Heart left ventricle (tissue), 16 donors: ENCODE measurements at regions not wholly inside any gene's neighbourhood (a gene's known extent, or its start where the extent isn't known, plus 50 kb on each side); places are given as distances from the start of the nearest gene placed in this dataset.

Source experiments
- ATAC-seq, 4 donors: fragments of 200-7000 bp; cut with Tn5 transposase; one replicate each; pipeline ENCODE4 v1.9.1; 2020 to 2022; ENCODE audit warnings: moderate library complexity in 4 of 4, mild to moderate bottlenecking in 3 of 4, moderate number of reproducible peaks in 1 of 4
- DNase-seq, 5 donors: peaks; one replicate each; pipeline ENCODE4 v3.0.0-alpha.2; 2020
- H3K27ac ChIP-seq, 12 donors: fragments of 200-600 bp; sonication (generic) in 4 of 12; one replicate each; pipeline versions ENCODE4 v1.5.0 to v1.8.0; 2016 to 2022; ENCODE audit warnings: mild to moderate bottlenecking in 2 of 12
- H3K27me3 ChIP-seq, 9 donors: fragments of 200-600 bp; sonication (generic) in 2 of 9; one replicate each; pipeline versions ENCODE4 v1.5.1 to v1.8.0; 2016 to 2022; ENCODE audit warnings: mild to moderate bottlenecking in 3 of 9
- H3K36me3 ChIP-seq, 9 donors: fragments of 200-600 bp; sonication (generic) in 2 of 9; one replicate each; pipeline versions ENCODE4 v1.5.0 to v1.8.0; 2018 to 2022; ENCODE audit warnings: mild to moderate bottlenecking in 2 of 9
- H3K4me1 ChIP-seq, 12 donors: fragments of 200-600 bp; sonication (generic) in 4 of 12; one replicate each; pipeline versions ENCODE4 v1.5.0 to v1.8.0; 2016 to 2022; ENCODE audit warnings: mild to moderate bottlenecking in 3 of 12
- H3K4me3 ChIP-seq, 12 donors: fragments of 200-600 bp; sonication (generic) in 4 of 12; one replicate each; pipeline versions ENCODE4 v1.5.0 to v1.8.0; 2017 to 2022; ENCODE audit warnings: mild to moderate bottlenecking in 9 of 12, moderate library complexity in 4 of 12
- H3K9me3 ChIP-seq, 12 donors: fragments of 200-600 bp; sonication (generic) in 4 of 12; one replicate each; pipeline versions ENCODE4 v1.5.0 to v1.8.0; 2016 to 2022; ENCODE audit warnings: mild to moderate bottlenecking in 1 of 12
- POLR2A ChIP-seq, 2 donors: fragments of 450-650 bp; IDR thresholded peaks; one replicate each; pipeline ENCODE4 v1.6.1; 2017; ENCODE audit warnings: antibody characterized with exemption in 2 of 2, mild to moderate bottlenecking in 2 of 2, moderate library complexity in 2 of 2
- WGBS, 4 donors: extraction: QIAGEN DNeasy Blood & Tissue Kit in 2 of 4; methylation state at CpG; one replicate each; pipeline versions ENCODE4 v1.1.5 to v1.1.7; 2013 to 2018; 5-methylcytosine and 5-hydroxymethylcytosine counted together
- intact Hi-C, 10 donors: fragments of 100-400 bp; cut with DNase I; formaldehyde crosslinking; loops; one replicate each; pipeline versions ENCODE4 v1.11.1 to v1.14.2; 2022
- TF ChIP-seq, protein P1 (sequence below), 12 donors: fragments of 200-600 bp; sonication (generic) in 4 of 12; IDR thresholded peaks; one replicate each; pipeline versions ENCODE4 v1.5.0 to v1.8.0; 2018 to 2022; ENCODE audit warnings: antibody characterized with exemption in 12 of 12, mild to moderate bottlenecking in 5 of 12
- donor health status: ischemic (EF 13 %, LVEDD 7.1; RV severe dilation, severe dysfunction).
- donor health status: healthy with polysubstance abuse.
- donor health status: DM: no; HTN: yes; CAD: no.
- donor health status: DM: no; HTN: no; CAD: no.
- donor health status: ischemic (EF 25% LVEDD 6.9; RV normal size, moderate dysfunction).
- donor health status: ischemic (EF 25% LVEDD 5.7; RV mildly dilated, moderate dysfunction).
- donor health status: healthy.
- donor health status: DM: yes; HTN: yes; CAD: no.
- donor health status: ischemic (EF 35%, LVEDD 5.7; RV mildly dilated, moderate dysfunction).
- donor health status: nonischemic (EF 11% LVEDD 7.7; RV severe dilation, severe dysfunction).
- donor health status: DM: yes; HTN: yes; CAD: no.
- donor health status: PGD.
- donor health status: ischemic (EF 29% LVEDD 5.4; RV normal size, mild dysfunction).
- donor health status: nonischemic (EF 23%, LVEDD 6.1; RV moderate dilation, normal function).

DNA sequence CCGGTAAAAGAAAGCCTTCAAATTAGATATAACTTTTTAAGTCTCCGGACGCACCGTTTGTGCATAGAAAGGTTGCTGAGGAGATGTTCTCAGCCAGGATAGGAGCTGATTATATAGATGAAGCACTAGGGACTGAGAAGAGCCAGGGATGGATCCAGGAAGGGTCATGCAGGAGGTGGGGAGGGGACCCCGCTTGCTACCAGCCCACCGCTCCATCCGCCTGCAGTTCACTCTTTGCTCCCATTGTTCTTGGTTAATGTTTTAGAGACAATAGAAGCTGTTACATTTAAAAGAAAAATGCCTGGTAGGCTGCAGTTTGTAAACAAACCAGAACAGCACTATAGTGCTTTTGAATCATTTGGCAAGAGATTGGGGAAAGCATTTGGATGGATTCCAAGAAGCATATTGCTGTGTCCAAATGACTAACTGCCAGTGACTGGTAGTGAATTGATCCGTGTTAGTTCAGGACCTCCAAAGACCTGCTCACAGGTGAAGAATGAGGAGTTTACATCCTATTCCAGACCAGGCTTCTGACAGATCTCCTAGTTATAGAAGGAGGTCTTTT is 175.9 kb upstream of the TAC1 start:
- intact Hi-C loops: no loop called here
- WGBS, 4 donors: 75 to 85% (median 81%) methylated on average over 8 of the region's 8 CpGs
- TF ChIP-seq, protein P1, sequence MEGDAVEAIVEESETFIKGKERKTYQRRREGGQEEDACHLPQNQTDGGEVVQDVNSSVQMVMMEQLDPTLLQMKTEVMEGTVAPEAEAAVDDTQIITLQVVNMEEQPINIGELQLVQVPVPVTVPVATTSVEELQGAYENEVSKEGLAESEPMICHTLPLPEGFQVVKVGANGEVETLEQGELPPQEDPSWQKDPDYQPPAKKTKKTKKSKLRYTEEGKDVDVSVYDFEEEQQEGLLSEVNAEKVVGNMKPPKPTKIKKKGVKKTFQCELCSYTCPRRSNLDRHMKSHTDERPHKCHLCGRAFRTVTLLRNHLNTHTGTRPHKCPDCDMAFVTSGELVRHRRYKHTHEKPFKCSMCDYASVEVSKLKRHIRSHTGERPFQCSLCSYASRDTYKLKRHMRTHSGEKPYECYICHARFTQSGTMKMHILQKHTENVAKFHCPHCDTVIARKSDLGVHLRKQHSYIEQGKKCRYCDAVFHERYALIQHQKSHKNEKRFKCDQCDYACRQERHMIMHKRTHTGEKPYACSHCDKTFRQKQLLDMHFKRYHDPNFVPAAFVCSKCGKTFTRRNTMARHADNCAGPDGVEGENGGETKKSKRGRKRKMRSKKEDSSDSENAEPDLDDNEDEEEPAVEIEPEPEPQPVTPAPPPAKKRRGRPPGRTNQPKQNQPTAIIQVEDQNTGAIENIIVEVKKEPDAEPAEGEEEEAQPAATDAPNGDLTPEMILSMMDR (IDR thresholded peaks at IDR 0.05): no peak
- TF ChIP-seq POLR2A (IDR thresholded peaks at IDR 0.05): no peak
- Histone ChIP-seq H3K4me3 (no peak overlapping the region), H3K9me3 (peaks cover 0 to 27% (median 3%) of the 10 kb centered on the region in 12 donors), H3K27ac (no peak overlapping the region), H3K36me3 (no peaks in the 10 kb centered on the region), H3K27me3 (no peaks in the 10 kb centered on the region), H3K4me1 (no peaks in the 10 kb centered on the region)
- DNase-seq (no peak), ATAC-seq (no peak)

DNA sequence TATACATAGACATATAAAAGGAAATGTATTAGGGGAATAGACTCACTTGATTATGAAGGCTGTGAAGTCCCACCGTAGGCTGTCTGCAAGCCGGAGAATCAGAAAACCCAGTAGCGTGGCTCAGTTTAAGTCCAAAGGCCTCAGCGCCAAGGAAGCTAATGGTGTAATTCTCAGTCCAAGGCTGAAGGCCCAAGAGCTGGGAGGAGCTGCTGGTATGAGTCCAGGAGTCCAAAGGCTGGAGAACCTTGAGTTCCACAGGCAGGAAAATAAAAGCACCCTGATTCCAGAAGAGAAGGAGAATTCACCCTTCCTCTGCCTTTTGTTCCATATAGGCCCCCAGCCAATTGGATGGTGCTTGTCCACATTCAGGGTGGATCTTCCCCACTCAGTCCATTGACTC is 166.2 kb upstream of the TAC1 start:
- intact Hi-C loops: no loop called here
- no peak overlapping the region for H3K27ac ChIP-seq
- ATAC-seq: no peak

DNA sequence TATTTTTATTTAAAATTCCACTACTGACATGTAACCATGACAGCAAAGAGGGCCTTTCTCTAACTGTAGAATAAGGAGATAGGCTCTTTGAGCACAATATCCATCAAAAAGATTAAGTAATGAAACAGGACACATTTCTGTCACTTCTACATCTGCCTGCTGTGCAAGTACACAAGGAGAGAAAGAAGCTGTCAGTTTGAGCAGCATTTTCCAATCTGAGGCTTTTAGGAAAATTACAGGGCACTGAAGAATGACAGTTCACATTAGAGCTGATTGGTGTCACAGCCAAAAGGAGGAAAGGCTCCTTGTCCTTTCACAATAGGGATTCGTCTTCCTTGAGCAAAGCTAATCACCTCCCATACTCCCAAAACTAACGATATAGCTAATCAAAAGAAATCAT is 158.8 kb upstream of the TAC1 start:
- intact Hi-C loops: no loop called here
- TF ChIP-seq, protein P1 (IDR thresholded peaks at IDR 0.05): no peak
- no peak for TF ChIP-seq POLR2A (IDR thresholded peaks at IDR 0.05)
- 76 to 90% (median 83%) methylated on average over 2 of the region's 2 CpGs for WGBS, 4 donors
- H3K4me1 ChIP-seq: no peaks in the 10 kb centered on the region
- no peak for DNase-seq
- H3K27me3 ChIP-seq: peaks cover 0 to 6% (median 0%) of the 10 kb centered on the region in 9 donors
- no peak overlapping the region for H3K4me3 ChIP-seq
- no peaks in the 10 kb centered on the region for H3K36me3 ChIP-seq
- no peak overlapping the region for H3K27ac ChIP-seq
- H3K9me3 ChIP-seq: no peaks in the 10 kb centered on the region
- ATAC-seq: no peak

More for the DNA sequence above, 166.2 kb upstream of the TAC1 start:
- H3K4me1 ChIP-seq: no peaks in the 10 kb centered on the region
- DNase-seq: no peak
- no peak overlapping the region for H3K4me3 ChIP-seq
- WGBS, 4 donors: 90 to 96% (median 93%) methylated on average over 4 of the region's 4 CpGs
- no peaks in the 10 kb centered on the region for H3K36me3 ChIP-seq
- peaks cover 0 to 6% (median 0%) of the 10 kb centered on the region in 9 donors for H3K27me3 ChIP-seq
- no peak for TF ChIP-seq POLR2A (IDR thresholded peaks at IDR 0.05)
- TF ChIP-seq, protein P1 (IDR thresholded peaks at IDR 0.05): no peak
- peaks cover 0 to 28% (median 2%) of the 10 kb centered on the region in 12 donors for H3K9me3 ChIP-seq

DNA sequence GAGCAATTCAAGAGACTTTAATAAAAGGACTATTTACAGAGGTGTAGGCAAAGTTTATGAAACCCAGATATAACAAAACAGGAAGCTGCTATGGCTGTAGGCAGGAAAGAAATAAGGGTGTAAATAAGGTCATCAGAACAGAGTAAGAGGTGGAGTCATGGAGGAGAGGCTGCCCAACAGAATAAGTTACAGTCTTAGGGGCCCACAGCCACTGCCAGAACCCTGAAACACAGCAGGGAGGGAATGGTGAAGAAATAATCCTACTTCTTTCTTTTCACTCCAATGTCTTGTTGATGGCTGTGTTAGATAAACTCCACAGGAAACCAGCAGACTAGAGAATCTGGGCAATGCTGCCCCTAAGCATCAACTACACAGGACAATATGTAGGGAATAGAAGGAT is 155.8 kb upstream of the TAC1 start:
- TF ChIP-seq POLR2A (IDR thresholded peaks at IDR 0.05): no peak
- TF ChIP-seq, protein P1 (IDR thresholded peaks at IDR 0.05): no peak
- H3K27me3 ChIP-seq: no peaks in the 10 kb centered on the region
- no peak overlapping the region for H3K27ac ChIP-seq
- intact Hi-C loops: no loop called here
- H3K36me3 ChIP-seq: no peaks in the 10 kb centered on the region
- H3K4me1 ChIP-seq: no peaks in the 10 kb centered on the region
- no peaks in the 10 kb centered on the region for H3K9me3 ChIP-seq
- H3K4me3 ChIP-seq: no peak overlapping the region
- ATAC-seq (no peak), DNase-seq (no peak)
